ENCODE measurements at regions not wholly inside any gene's neighbourhood (a gene's known extent, or its start where the extent isn't known, plus 50 kb on each side); places are given as distances from the start of the nearest gene placed in this dataset.

GRCh38 chr3:117912352-117912751 is 1122.3 kb downstream of the IGSF11 start:
- no peak overlapping the region for H3K4me2 ChIP-seq (ENCODE audit: low read length)
- H3K27me3 ChIP-seq (ENCODE audit: low read depth, low read length) = no peaks in the 10 kb centered on the region
- no peaks in the 10 kb centered on the region for H3K36me3 ChIP-seq (replicated peaks; ENCODE audit: low read depth, low read length)
- H3K27ac ChIP-seq (ENCODE audit: low read length) = no peak overlapping the region
- no peak overlapping the region for H3K4me3 ChIP-seq (ENCODE audit: low read length)
- no peaks in the 10 kb centered on the region for H4K20me1 ChIP-seq (ENCODE audit: insufficient read depth, low read length)
- H3K9ac ChIP-seq (ENCODE audit: low read length) = no peak overlapping the region
- H3K79me2 ChIP-seq (ENCODE audit: low read length) = no peaks in the 10 kb centered on the region
- TF ChIP-seq CTCF (IDR thresholded peaks at IDR 0.05; ENCODE audit: low read depth, low read length) = no peak
- TF ChIP-seq EZH2phosphoT487 (IDR thresholded peaks at IDR 0.05; ENCODE audit: low read depth) = no peak
- H3K4me1 ChIP-seq (ENCODE audit: low read length) = no peaks in the 10 kb centered on the region
- no peak overlapping the region for H2AFZ ChIP-seq (ENCODE audit: low read depth, low read length)
- no peaks in the 10 kb centered on the region for H3K9me3 ChIP-seq (ENCODE audit: insufficient read depth, low read length)

DNA sequence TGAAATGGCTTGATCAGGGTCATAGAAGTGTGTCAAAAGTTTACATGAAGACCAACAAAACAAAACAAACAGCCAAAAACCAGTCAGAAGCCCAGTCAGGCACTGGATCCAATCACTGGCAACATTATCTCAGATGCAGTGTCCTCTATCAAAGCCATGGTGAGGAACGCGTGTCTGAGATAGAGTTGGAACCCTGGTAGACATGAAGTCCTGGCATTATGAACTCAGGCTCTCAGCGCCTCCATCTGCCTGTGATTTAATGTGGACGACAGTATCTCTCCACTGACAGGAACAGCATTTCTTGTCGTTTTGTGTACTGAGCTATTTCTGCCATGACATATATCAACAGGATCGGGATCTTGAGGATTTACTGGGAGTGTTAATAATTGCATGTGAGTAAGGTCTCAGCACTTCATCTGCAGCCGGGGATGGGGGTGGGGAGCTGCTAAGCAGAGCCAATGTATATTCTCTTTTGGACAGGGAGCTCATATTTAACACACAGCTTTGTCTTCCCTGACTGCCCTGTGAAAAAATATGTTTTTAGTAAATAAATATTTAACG is 1120.0 kb downstream of the IGSF11 start:
- Histone ChIP-seq H2AFZ (ENCODE audit: low read depth, low read length) (no peak overlapping the region), H3K4me2 (ENCODE audit: low read length) (no peak overlapping the region), H3K27ac (ENCODE audit: low read length) (no peak overlapping the region), H3K27me3 (ENCODE audit: low read depth, low read length) (no peaks in the 10 kb centered on the region), H4K20me1 (ENCODE audit: insufficient read depth, low read length) (no peaks in the 10 kb centered on the region), H3K9me3 (ENCODE audit: insufficient read depth, low read length) (no peaks in the 10 kb centered on the region), H3K36me3 (replicated peaks; ENCODE audit: low read depth, low read length) (no peaks in the 10 kb centered on the region), H3K9ac (ENCODE audit: low read length) (no peak overlapping the region), H3K79me2 (ENCODE audit: low read length) (no peaks in the 10 kb centered on the region), H3K4me1 (ENCODE audit: low read length) (no peaks in the 10 kb centered on the region), H3K4me3 (ENCODE audit: low read length) (no peak overlapping the region)
- TF ChIP-seq CTCF (IDR thresholded peaks at IDR 0.05; ENCODE audit: low read depth, low read length) (no peak), EZH2phosphoT487 (IDR thresholded peaks at IDR 0.05; ENCODE audit: low read depth) (no peak)

DNA sequence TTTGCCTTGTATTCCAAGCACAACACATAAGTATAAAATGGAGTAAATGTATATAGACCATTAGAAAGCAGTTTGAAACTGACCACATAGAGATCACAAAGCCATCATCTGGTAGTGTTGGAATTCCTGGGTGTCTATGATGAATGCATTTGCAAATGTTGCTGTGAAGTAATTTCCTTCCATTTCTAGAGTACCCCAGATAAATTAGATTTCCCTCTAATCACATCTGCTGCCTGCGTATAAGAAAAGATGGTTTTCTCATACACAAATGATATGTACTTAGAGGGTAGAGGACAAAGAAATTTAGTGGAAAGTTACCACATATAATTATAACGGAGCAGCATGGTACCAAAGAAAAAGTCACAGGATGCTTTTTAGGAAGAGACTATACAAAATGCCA is 1117.8 kb downstream of the IGSF11 start:
- no peak overlapping the region for H3K4me2 ChIP-seq (ENCODE audit: low read length)
- no peaks in the 10 kb centered on the region for H4K20me1 ChIP-seq (ENCODE audit: insufficient read depth, low read length)
- H3K9me3 ChIP-seq (ENCODE audit: insufficient read depth, low read length) = no peaks in the 10 kb centered on the region
- no peaks in the 10 kb centered on the region for H3K4me1 ChIP-seq (ENCODE audit: low read length)
- H3K27ac ChIP-seq (ENCODE audit: low read length) = no peak overlapping the region
- no peak overlapping the region for H2AFZ ChIP-seq (ENCODE audit: low read depth, low read length)
- H3K79me2 ChIP-seq (ENCODE audit: low read length) = no peaks in the 10 kb centered on the region
- H3K27me3 ChIP-seq (ENCODE audit: low read depth, low read length) = no peaks in the 10 kb centered on the region
- H3K4me3 ChIP-seq (ENCODE audit: low read length) = no peak overlapping the region
- no peak overlapping the region for H3K9ac ChIP-seq (ENCODE audit: low read length)
- TF ChIP-seq CTCF (IDR thresholded peaks at IDR 0.05; ENCODE audit: low read depth, low read length) (no peak), EZH2phosphoT487 (IDR thresholded peaks at IDR 0.05; ENCODE audit: low read depth) (no peak)
- no peaks in the 10 kb centered on the region for H3K36me3 ChIP-seq (replicated peaks; ENCODE audit: low read depth, low read length)

- H3K27me3 ChIP-seq (ENCODE audit: low read depth, low read length) = no peaks in the 10 kb centered on the region
- no peak for TF ChIP-seq EZH2phosphoT487 (IDR thresholded peaks at IDR 0.05; ENCODE audit: low read depth)
- TF ChIP-seq CTCF (IDR thresholded peaks at IDR 0.05; ENCODE audit: low read depth, low read length) = no peak
Measured at GRCh38 chr3:117919621-117920020, 1115.0 kb downstream of the IGSF11 start.

More at GRCh38 chr3:117919621-117920020, 1115.0 kb downstream of the IGSF11 start:
- no peak overlapping the region for H3K9ac ChIP-seq (ENCODE audit: low read length)
- no peak overlapping the region for H3K4me2 ChIP-seq (ENCODE audit: low read length)
- no peak overlapping the region for H2AFZ ChIP-seq (ENCODE audit: low read depth, low read length)
- no peaks in the 10 kb centered on the region for H4K20me1 ChIP-seq (ENCODE audit: insufficient read depth, low read length)
- no peaks in the 10 kb centered on the region for H3K79me2 ChIP-seq (ENCODE audit: low read length)
- H3K9me3 ChIP-seq (ENCODE audit: insufficient read depth, low read length) = no peaks in the 10 kb centered on the region
- no peak overlapping the region for H3K27ac ChIP-seq (ENCODE audit: low read length)
- no peak overlapping the region for H3K4me3 ChIP-seq (ENCODE audit: low read length)
- no peaks in the 10 kb centered on the region for H3K36me3 ChIP-seq (replicated peaks; ENCODE audit: low read depth, low read length)
- no peaks in the 10 kb centered on the region for H3K4me1 ChIP-seq (ENCODE audit: low read length)

Measured in OCI-LY3 (cell line).